ENCODE measurements at regions not wholly inside any gene's neighbourhood (a gene's known extent, or its start where the extent isn't known, plus 50 kb on each side); places are given as distances from the start of the nearest gene placed in this dataset.

DNA sequence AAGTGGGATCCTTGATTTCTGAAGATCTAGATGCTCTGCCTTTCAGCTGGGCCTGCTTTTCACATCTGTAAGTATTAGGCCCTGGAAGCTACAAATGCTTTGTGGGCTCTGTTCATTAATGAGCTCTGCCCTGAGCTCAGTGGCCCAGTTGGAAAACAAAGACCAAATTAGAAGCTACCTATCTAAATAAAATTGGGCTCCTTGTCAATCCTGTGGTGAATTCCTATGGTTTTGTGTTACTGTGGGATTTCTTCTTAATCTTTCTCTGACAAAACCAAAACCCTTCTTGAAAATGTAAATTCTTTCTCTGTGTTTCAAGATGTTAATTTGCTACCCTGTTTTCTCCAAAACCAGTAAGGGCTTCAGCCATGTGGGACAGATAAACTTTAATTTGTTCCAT is 219.0 kb upstream of the HS6ST1 start:
- DNase-seq, result no peak

DNA sequence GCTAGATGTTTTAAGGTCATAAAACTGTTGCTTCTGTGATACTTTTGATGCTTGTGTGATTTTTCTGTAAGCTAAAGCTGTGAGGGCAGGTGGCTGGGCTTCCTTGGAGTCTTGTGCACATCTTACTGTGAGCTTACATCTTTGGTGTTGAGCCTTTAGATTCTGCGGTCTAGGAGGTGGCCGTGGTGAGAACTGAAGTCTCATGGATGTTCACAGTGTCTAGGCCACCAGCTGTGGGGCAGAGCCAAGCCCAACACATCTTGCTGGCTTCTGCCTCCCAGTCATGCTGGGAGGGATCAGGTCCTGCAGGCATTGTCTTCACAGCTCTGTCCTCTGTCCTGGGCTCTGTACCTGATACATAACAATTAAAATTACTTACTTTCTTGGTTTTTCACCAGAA is 219.7 kb upstream of the HS6ST1 start:
- DNase-seq, result no peak

DNA sequence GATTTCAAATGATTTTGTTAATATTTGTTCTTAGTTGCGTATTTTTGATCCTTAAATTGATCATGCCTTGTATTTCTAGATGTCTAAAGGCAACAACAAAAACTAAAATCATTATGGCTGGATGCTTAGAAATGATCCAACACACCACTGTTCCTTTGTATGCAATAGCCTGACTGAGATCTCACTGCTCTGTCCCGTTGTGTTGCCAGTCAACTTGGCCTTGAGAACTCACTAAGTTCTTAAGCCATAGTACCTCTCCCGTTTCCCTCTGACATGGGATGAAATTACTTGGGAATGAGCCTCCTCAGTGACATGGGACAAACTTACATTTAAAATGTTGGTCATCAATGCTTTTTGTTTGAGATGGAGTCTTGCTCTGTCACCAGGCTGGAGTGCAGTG is 222.0 kb upstream of the HS6ST1 start:
- no peak for DNase-seq

DNA sequence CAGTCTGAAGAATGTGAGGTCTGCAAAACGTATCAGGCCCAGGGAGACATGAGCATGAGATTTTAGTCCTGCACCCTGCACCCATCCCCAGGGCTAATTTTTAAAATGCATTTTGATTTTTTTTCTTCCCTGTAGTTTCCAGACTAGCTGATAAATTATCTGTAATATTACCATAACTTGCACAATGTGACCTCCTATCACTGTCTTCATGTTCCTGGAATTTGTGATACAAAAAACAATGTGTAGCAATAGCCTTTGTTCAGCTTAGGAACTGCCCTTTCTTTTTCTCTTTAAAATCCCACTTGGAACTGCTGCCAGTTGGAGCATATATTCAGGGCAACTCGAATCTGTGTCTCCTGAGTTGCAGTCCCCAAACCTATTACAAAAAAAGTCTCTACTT is 222.8 kb upstream of the HS6ST1 start:
- DNase-seq, result no peak

DNA sequence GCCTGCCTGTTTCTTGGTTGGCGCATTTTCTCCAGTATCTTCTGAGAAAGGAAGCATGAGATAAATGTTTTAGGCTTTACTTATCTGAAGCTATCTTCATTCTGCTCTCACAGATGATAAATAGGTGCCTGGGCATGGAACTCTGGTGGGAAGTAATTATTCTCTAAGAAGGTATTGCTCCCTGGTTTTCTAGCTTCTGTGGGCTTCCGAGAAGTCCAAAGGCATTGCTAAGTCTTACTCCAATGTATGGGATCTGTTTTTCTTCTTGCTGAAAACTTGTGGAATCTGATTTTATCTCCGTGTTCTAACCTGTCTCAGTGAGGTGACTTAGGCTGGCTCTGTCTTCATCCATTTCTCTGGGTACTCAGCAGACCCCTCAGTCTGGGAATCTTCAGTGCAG is 224.4 kb upstream of the HS6ST1 start:
- no peak for DNase-seq

DNA sequence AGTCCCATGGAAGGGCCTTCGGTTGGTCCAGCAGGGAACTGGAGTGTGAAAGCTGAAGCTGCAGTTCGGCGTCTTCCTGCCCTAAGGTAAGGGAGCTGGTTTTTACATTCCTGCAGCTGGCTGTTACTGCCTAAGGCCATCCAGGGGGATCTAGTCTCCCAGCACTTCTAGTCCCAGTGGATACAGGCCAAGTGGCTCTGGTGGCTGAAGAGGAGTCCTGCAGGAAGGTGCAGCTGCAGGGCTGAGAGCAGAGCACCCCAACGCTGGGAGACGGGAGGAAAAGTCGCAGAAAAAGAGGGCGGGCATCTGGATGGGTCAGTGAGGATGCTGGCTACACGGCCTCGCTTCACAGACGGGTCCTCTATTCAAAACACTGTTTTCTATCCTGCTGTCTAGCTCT is 225.0 kb upstream of the HS6ST1 start:
- DNase-seq, result no peak

DNA sequence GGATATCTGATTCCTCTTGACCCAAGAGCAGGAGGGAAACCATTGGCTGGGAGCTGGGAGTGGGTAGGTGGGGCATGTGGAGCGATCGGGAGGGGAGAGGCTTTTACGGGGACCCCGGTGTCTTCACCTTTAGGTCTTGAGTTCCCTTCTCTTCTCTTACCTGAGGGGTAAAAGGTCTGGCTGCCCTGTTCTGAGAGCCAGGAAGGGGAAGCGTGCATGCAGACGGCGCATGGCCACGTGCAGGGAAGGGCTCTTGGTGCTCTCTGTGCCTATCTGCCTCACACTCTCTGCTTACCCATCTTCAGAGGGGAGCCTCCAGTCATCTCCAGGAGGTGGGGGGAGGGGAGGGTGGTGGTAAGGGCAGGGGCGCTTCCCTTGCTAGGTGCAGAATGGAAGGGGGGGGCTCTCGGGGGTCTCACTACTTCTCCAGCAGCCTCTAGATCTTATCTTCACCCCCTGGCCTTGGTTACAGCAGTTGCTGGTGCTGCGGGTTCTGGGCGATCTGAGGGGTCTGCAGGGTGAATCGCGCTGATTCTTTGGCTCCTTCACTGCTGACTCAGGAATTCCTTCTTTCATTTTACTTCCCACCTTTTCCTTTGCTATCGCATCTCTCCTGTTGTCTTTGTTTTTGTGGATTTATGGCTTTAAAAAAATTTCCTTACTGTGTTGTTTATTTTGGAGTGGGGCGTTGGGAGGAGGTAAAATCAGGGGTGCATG is 225.8 kb upstream of the HS6ST1 start:
- no peak for DNase-seq

DNA sequence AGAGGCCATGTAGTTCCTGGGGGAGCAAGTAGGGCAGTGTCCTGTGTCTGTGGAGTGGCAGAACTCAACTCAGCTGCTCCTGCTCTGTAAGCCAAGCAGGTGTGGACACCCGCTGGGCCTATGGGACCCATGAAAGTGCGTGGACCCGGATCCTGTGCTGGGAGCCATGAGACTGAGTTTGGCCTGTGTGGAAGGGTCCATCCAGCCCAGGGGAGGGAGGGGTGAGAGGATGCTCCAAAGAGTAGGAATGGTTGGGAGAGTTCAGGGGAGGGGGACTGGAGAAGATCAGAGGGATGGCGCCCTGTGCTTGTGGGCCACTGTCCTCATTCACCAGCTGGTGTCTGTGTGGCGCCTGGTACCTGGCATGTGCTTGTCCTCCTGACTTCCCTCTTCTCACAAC is 226.4 kb upstream of the HS6ST1 start:
- no peak for DNase-seq

DNA sequence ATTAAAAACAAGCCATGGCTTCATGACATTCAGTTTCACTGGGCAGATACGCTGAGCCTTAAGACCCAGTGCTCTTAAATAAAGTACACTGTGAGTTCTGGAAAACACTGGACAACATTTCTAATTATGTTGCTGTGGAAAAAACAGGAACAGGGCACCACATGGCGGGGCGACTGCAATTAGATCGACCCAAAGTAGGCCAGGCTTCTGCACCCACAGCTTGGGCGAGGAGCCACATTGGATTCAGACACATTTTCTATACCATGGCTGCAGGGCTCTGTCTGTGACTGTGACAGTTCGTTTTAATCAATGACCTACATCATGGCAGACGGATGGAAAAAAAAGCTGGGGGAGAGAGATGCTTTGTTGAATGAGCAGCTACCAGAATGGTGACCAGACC is 227.2 kb upstream of the HS6ST1 start:
- no peak for DNase-seq

DNA sequence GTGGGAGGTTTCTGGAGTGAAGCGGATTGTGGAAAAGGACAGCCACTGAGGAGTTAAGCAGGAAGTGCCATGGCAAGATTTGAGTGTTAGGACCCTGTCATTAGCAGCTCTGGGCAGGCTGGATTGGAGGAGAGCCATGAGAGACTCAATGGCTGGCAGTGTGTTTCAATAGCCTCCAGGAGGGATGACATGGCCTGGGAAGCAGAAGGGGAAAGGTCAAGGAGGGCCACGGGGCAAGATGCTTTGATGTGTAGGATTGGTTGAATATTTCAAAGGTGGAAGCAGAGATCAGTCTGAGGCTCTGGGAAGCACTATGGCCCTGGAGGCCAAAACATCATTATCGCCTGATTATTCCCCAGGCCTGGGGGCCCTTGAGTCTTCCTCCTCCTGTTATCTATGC is 229.0 kb upstream of the HS6ST1 start:
- DNase-seq, result no peak

DNA sequence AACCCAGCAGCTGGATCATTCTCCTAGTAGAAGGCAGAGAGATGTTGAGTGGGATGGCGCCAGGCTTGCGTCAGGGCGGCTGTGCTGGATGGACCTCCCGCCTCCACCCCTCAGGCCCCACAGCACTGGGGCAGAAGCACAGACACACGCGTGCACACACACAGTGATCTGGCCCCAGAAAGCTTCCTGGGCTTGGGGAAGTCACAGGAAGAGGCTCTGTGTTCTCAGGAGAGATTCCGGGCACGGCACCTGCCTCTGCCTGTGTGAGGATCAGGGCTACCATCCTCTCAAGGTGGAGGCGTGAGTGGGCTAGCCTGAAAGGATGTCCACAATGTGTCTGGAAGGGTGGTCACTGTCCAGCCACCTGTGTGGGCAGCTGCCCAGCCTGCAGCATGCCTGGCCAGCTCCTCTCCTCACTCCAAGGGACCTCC is 229.8 kb upstream of the HS6ST1 start:
- DNase-seq, result no peak

DNA sequence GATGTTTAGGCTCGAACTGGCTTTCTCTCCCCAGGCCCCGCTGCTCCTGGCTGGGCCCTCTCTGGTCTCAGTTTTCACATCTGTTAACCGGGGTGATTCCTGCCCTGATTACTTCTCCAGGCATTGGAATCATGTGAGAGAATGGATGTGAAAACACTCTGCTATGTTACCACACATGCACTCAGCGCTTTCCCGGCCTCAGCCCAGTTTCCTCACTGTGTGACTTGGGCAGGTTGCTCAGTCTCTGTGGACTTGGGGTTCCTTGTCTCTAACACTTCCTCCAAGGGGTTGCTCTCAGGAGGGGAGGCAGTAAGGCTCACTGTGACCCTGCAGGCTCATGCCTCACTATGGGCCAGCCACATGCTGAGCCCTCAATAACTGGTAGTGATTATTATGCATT is 230.4 kb upstream of the HS6ST1 start:
- no peak for DNase-seq

DNA sequence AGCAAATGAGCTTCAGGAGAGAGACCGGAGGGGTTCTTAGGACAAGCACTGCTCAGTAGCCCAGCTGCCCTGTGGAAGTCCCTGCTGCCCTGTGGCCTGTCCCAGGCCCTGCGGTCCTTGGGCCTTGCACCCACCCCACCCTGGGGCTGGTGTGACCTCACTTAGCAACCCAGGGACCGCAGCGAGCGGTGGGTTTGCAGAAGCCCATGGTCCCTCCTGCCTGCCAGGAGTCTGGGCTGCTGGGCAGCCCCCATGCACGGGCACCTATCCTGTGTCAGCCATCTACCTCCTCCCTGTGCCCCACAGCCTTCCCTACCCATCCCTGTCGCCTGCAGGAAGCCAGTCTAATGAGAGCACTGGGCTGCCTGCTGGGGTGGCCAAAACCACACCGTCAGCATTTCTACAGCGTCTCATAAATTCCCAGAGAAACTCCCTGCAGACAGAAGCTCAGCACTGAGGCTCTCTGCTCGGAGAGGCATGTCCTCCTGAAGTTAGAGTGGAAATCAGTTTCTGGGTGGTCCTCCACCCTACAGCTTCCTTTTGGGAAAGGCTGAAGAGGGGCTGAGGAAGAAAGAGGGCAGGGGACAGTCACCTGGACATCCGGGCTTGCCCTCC is 231.1 kb upstream of the HS6ST1 start:
- DNase-seq, result no peak

DNA sequence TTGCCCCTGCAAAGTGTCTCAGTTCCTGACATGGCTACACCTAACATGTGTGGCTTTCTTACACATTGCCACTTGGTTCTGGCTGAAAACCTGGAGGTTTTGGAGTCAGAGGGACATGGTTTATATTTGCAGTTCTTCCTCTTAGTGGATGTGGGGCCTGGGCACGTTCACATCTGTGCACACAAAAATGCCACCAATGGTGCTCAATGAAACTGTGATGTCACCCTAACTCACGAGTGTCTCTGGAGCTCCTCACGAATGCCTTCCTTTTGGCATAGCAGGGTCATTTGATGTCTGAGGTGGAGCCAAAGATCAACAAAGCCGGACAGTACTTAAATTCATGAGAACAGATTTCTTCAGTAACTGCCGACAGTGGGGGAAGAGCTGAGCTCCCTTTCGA is 231.7 kb upstream of the HS6ST1 start:
- no peak for DNase-seq

DNA sequence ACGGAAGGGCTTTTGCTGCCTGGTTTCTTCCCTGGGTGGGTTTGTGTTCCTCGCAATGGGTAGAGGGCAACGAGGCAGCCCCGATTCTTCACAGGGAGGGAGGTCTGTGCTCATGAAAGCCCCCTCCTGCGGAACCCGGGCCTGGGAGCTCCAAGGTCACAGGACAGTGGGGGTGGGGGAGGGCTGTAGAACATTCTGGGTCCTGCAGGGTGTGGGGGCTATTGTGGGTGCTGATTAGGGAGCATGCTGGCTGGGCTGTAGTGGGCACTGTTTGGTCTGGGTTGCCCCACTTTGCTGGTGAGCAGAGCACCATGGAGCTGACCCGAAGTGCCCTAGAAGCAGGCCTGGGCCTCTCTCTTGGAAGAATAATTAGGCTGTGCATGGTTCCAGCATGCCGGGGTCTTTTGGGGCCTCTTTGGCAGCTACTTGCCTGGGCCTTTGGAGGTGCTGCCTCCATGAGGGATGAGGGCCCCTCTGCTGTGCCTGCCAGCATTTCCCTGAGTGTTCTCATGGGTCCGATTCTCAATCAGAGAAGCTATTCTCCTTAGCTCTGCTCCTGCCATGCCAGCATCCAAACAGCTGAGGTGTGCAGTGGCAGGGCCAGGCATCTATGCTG is 232.2 kb upstream of the HS6ST1 start:
- DNase-seq, result no peak

DNA sequence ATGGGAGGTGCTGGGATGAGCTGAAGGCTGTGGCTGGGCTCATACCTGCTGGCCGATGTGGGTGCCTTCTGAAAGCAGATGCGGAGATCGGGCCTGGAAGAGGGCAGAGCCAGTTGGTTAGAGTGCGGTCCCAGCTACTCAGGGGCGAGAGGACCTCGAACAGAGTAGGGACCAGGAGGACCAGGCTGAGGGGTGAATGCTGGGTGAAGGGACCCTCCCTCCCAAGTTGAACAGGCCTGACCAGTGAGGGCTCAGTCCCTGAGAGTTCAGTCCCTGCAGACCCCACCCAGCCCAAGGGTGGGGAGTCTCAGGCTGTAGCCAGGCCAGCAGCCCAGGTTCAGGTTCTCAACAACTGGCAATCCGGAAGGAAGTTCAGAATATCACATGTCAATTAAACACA is 232.8 kb upstream of the HS6ST1 start:
- no peak for DNase-seq

DNA sequence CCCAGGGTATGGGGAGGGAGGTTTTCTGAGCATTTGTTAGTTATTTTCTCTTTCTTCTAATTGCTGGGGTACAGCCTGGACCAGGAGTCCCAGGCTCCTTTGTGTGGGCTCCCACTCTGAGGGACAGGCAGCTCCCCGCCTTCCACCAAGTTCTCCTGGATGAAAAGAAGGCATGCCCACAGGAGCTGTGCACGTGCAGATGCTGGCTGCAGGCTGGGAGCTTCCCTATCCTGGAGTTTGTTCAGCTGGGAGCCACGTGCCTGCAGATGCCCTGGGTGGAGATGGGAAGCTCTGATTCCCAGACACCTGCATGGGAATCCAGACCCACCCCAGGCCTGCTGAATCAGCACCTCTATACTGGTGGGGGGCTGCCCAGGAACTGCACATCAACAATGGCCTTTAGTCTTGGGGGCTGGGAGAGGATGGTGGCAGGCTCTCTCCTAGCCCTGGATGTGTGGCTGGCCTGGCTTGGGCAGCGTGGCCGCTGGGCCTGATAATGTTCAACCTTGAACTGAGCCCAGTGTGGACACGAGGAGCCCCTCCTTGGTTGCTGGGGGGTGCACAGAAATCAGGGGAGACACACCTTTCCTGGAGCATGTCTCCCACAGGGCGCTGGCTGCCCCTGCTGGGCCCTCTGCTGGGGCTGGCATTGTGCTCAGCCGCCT is 233.6 kb upstream of the HS6ST1 start:
- no peak for DNase-seq

DNA sequence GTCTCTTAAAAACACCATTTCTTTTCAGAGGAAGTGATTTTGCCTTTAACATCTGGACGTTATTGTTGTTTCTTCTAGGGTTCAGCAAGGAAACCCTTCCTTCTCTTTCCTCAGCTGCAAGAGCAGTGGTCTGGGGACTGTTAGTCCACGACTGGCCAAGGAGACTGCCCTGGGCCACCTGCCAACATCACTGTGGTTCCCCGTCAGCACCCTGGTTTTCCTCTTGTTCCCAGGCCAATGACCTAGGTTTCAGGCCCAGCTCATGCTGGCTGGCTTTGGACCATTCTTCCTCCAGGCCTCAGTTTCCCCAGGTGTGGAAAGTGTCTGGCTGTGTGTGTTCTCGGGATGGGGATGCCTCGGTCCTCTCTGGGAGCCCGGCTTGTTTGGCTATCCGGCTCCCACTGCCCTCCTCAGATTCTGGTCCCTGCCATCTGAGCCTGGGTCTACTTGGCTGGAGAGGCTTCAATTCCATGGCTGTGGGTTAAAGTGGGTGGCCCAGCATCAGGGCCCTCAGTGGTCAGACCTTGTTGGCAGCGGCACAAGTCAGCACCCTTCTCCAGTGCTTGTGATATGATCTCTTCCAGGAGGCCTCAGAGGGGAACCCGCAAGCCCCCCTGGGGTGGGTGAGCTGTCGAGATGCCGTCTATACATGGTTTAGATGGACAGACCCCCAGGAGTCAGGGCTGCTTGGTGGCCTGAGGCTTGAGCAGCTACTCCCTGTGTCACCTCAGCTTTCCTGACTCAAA is 234.3 kb upstream of the HS6ST1 start:
- DNase-seq, result no peak

DNA sequence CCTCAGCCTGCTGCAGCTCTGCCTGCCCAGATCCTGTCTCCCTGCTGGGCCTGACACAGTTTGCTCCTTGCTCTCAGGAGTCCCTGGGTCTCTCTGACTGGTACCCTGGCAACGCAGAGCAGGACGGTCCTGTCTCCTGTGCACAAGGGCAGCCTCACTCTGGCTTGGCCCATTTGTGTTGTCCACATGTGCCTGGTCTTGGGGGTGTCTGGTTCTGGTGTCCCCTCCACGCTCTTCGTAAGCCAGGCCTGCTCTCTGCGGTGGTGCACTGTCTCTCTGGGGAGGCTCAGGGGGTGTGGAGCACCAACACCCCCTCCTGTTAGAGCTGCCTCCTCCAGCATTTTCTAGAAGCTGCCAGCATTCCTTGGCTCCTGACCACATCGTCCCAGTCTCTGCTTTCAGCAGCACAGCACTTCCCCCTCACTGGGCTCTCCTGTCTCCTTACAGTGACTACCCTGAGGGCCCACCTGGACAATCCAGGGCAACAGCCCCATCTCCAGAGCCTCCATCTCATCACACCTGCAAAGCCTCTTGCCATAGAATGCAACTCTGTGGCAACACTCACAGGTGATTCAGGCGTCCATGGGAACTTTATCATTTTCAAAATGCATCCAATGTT is 235.6 kb upstream of the HS6ST1 start:
- no peak for DNase-seq

DNA sequence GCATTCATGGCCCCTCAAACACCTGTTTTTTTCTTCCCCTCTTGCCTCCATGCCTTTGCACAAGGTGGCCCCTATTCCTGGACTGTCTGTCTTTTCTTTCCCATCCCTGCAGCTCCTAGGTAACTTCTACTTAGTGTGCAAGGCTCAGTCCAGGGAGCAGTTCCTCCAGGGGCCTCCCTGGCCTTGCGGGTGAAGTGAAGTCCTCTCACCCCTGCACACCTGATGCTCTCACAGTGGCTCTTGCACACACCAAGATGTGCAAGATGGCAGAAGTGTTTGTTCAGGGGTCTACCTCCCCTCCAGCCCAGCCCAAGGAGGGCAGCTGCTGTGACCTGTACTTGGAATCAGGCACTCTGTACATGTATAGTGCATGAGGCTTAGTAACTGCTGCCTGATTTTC is 236.8 kb upstream of the HS6ST1 start:
- DNase-seq, result no peak

DNA sequence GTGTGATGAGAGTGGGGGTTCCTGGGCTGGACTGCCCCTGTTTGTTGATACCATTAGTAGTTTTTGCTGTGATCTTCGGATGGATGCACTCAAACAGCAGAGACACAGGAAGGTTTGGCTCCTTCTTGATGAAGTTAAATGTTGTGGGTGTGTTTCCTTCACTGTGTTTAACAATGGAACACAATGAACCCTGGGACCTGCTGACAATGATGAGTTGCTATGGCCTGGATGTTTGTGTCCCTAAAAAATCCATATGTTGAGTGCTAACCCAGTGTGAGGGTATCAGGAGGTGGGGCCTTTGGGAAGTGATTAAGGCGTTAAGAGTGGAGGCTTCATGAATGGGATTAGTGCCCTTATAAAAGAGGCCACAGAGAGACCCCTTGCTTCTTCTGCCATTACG is 237.4 kb upstream of the HS6ST1 start:
- no peak for DNase-seq

DNA sequence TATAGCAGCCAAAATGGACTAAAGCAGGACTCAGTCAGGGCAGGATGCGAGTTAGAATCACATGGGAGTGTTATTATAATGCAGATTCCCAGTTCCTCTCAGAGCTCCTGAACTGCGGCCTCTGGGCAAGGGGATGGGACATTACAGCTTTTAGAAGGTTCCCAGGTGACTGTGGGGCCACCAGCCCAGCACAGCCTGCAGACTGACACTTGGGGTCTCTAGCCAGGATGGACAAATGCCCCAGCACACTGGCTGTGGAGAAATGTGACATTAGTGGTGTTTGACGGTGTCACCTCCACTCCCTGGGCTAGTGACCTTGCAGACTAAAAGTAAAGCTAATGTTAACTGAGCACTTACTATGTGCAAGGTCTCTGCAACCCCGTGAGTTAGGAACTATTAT is 238.0 kb upstream of the HS6ST1 start:
- no peak for DNase-seq

DNA sequence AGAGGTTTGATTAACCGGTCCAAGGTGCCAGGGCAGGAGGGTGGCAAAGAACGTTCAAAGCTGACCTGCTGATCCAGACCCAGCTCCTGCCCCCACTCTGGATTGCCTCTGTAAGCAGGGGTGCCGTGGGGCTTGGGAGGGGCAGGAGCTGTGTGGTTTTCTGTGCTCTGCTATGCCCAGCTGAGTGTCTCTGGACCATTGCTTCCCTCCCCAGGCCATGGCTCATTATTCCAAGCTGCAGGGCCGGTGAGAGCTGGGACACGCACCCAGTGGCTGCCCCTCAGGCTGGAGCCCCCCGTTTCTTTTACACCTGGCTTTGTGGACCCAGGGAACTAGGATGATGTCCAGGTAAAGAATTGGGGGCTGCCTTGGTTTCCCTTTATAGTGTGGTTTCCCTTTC is 238.4 kb upstream of the HS6ST1 start:
- no peak for DNase-seq

Data from NCI-H69 (cell line).